ENCODE measurements at regions not wholly inside any gene's neighbourhood (a gene's known extent, or its start where the extent isn't known, plus 50 kb on each side); places are given as distances from the start of the nearest gene placed in this dataset.

DNA sequence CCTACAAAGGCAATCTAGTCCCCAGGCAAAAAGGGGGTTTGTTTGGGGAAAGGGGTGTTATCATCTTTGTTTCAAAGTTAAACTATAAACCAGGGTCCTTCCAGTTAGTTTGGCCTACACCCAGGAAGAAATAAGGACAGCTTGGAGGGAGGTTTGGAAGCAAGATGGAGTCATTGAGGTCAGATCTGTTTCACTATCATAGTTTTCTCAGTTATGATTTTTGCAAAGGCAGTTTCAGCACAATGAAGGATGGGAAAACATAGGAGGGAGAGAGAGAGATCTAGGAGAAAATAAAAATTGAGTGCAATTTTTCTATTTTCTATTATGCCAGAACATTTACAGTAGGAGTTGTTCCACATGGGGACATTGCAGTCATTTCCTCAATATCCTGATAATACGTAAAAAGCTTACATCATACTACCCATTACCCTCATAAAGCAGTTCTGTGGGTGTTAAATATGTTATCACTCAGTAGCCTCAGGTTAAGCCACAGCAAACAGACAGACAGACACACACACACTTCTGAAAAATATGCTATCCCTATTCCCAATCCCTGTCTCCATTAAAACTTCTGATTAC lies 401.3 kb upstream of the FAT3 start:
- TF ChIP-seq CTCF (IDR thresholded peaks at IDR 0.05) (no peak), POLR2A (IDR thresholded peaks at IDR 0.05) (no peak)
- H3K4me1 ChIP-seq = no peaks in the 10 kb centered on the region
- 69 to 71% methylated on average over 1 of the region's 1 CpG for WGBS, 2 donors
- no peaks in the 10 kb centered on the region for H3K27me3 ChIP-seq
- DNase-seq = no peak
- ATAC-seq (ENCODE audit: low FRiP score in 2 of 2) = no peak
- no peak overlapping the region for H3K4me3 ChIP-seq
- H3K27ac ChIP-seq = no peak overlapping the region
- H3K9me3 ChIP-seq = no peaks in the 10 kb centered on the region
- H3K36me3 ChIP-seq = no peaks in the 10 kb centered on the region

GRCh38 chr11:91822805-91823204 lies 401.8 kb upstream of the FAT3 start:
- no peaks in the 10 kb centered on the region for H3K36me3 ChIP-seq
- no peak overlapping the region for H3K4me3 ChIP-seq
- no peak for ATAC-seq (ENCODE audit: low FRiP score in 2 of 2)
- WGBS, 2 donors = 91 to 93% methylated on average over 8 of the region's 8 CpGs
- H3K4me1 ChIP-seq = no peaks in the 10 kb centered on the region
- TF ChIP-seq EP300 (IDR thresholded peaks at IDR 0.05) = no peak
- no peak for TF ChIP-seq CTCF (IDR thresholded peaks at IDR 0.05)
- no peak for TF ChIP-seq POLR2A (IDR thresholded peaks at IDR 0.05)
- TF ChIP-seq POLR2AphosphoS5 (IDR thresholded peaks at IDR 0.05) = no peak
- DNase-seq = no peak
- H3K27me3 ChIP-seq = no peaks in the 10 kb centered on the region
- no peak overlapping the region for H3K27ac ChIP-seq
- no peaks in the 10 kb centered on the region for H3K9me3 ChIP-seq

- no peak for TF ChIP-seq CTCF (IDR thresholded peaks at IDR 0.05)
- no peak for TF ChIP-seq POLR2A (IDR thresholded peaks at IDR 0.05)
- no peak for TF ChIP-seq POLR2AphosphoS5 (IDR thresholded peaks at IDR 0.05)
- no peak for TF ChIP-seq EP300 (IDR thresholded peaks at IDR 0.05)
- H3K27me3 ChIP-seq = no peaks in the 10 kb centered on the region
- ATAC-seq (ENCODE audit: low FRiP score in 2 of 2) (no peak), DNase-seq (no peak)
- no peak overlapping the region for H3K27ac ChIP-seq
- H3K4me3 ChIP-seq = no peak overlapping the region
- H3K36me3 ChIP-seq = no peaks in the 10 kb centered on the region
- WGBS, 2 donors = 88 to 94% methylated on average over 3 of the region's 3 CpGs
- H3K9me3 ChIP-seq = no peaks in the 10 kb centered on the region
- no peaks in the 10 kb centered on the region for H3K4me1 ChIP-seq
Measured at GRCh38 chr11:91820709-91821108, 403.9 kb upstream of the FAT3 start.

DNA sequence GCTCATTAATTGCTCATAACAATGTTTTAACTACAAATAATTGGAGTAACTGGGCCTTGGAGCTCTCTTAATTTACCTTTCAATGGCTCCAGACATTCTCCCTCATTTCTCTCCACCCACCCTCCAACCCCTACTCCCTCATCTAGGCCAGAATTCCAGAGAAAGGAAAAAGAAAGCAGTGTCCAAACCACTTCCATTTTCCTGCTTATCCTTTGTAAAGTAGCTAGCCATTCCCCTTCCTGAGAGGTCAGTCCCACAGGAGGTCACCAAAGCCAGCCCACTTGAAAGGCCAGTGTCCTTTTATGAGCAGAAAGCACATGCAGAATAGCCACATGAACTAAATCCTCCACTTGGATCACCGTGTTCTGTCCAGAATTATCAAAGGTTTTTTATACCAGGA lies 404.8 kb upstream of the FAT3 start:
- Histone ChIP-seq H3K9me3 (no peaks in the 10 kb centered on the region), H3K27ac (no peak overlapping the region), H3K36me3 (no peaks in the 10 kb centered on the region), H3K4me3 (no peak overlapping the region), H3K27me3 (no peaks in the 10 kb centered on the region), H3K4me1 (no peaks in the 10 kb centered on the region)
- no peak for DNase-seq
- TF ChIP-seq POLR2A (IDR thresholded peaks at IDR 0.05) (no peak), EP300 (IDR thresholded peaks at IDR 0.05) (no peak), POLR2AphosphoS5 (IDR thresholded peaks at IDR 0.05) (no peak), CTCF (IDR thresholded peaks at IDR 0.05) (no peak)
- ATAC-seq (ENCODE audit: low FRiP score in 2 of 2) = no peak
- 70 to 86% methylated on average over 1 of the region's 1 CpG for WGBS, 2 donors

- Histone ChIP-seq H3K4me3 (no peak overlapping the region), H3K9me3 (no peaks in the 10 kb centered on the region), H3K4me1 (no peaks in the 10 kb centered on the region), H3K36me3 (no peaks in the 10 kb centered on the region), H3K27ac (no peak overlapping the region), H3K27me3 (no peaks in the 10 kb centered on the region)
- ATAC-seq (ENCODE audit: low FRiP score in 2 of 2) (no peak), DNase-seq (no peak)
- WGBS, 2 donors = 75 to 76% methylated on average over 2 of the region's 2 CpGs
- TF ChIP-seq EP300 (IDR thresholded peaks at IDR 0.05) = no peak
- no peak for TF ChIP-seq POLR2A (IDR thresholded peaks at IDR 0.05)
- no peak for TF ChIP-seq POLR2AphosphoS5 (IDR thresholded peaks at IDR 0.05)
- TF ChIP-seq CTCF (IDR thresholded peaks at IDR 0.05) = no peak
Measured at GRCh38 chr11:91819195-91819594, 405.4 kb upstream of the FAT3 start.
